GM18868 (cell line): ENCODE measurements at regions not wholly inside any gene's neighbourhood (a gene's known extent, or its start where the extent isn't known, plus 50 kb on each side); places are given as distances from the start of the nearest gene placed in this dataset.

ENCODE experiments used
- ATAC-seq: cut with Tn5 transposase; IDR thresholded peaks from one replicate; pipeline ENCODE4 v1.9.1; 2021; ENCODE audit warnings: mild to moderate bottlenecking, moderate library complexity; ENCODE audit not compliant: unreplicated experiment

DNA sequence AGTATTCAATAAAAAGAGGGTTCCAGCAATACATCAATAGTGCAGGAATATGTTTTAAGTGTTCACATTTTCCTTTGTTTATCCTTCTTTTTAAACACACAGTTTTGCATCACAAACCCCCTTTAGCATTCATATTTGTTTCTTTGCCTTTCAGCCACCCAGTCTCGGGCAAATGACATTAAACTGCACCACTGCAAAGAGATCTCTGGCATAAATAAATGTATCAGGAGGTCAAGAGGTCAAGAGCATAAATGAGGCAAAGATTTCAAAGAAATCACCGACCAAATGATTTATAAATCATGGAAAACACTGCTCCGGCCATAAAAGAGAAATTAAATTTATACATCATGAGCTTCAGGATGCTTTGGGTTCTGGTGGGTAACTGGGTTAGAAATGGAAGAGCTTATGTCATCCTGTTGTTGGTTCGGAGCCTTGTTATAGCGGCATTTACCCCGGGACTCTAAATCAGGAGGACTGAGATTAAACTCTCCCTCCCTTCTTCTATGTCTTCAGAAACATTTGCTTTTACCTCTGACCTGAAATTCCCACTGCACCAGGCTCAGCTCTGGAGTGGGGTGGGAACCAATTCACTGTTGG lies 449.6 kb upstream of the CLINT1 start:
- no peak for ATAC-seq

- no peak for ATAC-seq
Observed at GRCh38 chr5:158305861-158306260, 446.9 kb upstream of the CLINT1 start.

DNA sequence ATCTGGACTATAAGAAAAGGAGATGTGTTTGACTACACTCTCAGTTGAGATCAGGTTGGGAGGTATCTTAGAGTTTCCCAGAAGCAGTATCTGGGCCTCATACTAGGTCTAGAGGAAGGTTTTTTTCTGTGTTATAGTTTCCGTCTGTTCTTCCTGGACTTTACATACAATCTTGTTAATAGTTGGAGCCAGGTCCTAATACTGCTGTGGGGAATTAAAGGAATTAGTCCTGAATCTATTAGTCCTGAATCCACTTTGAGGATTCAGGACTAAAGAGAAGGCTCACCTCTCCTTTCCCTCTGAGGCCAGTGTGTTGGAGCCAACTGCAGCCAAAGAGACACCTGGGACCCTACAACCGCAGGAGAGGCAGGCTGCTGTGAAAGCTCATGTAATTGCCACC lies 445.7 kb upstream of the CLINT1 start:
- ATAC-seq, result no peak

- no peak for ATAC-seq
Observed at GRCh38 chr5:158303883-158304282, 444.9 kb upstream of the CLINT1 start.

GRCh38 chr5:158303275-158303674 lies 444.3 kb upstream of the CLINT1 start:
- no peak for ATAC-seq

GRCh38 chr5:158302029-158302428 lies 443.1 kb upstream of the CLINT1 start:
- ATAC-seq, result no peak

DNA sequence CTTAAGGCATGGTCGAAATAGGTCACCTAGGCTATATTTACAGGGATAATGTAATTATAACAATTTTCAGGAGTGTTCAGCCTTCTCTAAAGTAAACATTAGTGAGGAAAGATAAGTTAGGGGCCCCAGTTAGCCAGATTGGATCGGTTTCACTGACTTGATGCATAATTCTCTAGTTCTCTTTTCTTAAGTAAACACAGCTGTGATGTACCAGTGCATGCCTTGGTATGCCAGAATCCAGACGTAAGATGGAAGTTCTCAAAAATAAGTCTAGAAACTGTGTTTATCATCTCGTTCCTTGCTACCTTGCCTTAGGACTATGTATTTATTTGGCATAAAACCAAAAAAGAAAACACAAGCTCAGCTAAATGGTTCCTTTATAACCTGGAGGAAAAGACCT lies 442.2 kb upstream of the CLINT1 start:
- no peak for ATAC-seq

GRCh38 chr5:158300256-158300655 lies 441.3 kb upstream of the CLINT1 start:
- ATAC-seq, result no peak

- no peak for ATAC-seq
Observed at GRCh38 chr5:158297002-158297527, 438.1 kb upstream of the CLINT1 start.

GRCh38 chr5:158294701-158295100 lies 435.8 kb upstream of the CLINT1 start:
- ATAC-seq, result no peak

DNA sequence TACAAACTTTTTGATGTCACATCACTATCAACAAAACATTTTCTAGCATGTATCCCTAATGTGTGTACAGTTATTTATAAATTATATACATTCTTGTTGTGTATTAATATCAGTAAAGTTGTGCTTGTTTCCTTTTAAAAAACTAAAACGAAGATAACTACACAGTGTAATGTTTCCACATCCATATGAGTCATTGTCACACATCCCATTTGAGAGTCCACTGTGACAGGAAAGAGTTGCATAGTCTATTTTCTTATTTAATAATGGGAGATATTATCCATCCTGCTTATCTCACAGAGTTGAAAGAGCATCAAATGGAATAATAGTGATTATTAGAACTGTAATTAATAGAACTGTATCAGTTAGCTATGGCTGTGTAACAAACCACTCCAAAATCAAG lies 434.0 kb upstream of the CLINT1 start:
- ATAC-seq, result no peak

DNA sequence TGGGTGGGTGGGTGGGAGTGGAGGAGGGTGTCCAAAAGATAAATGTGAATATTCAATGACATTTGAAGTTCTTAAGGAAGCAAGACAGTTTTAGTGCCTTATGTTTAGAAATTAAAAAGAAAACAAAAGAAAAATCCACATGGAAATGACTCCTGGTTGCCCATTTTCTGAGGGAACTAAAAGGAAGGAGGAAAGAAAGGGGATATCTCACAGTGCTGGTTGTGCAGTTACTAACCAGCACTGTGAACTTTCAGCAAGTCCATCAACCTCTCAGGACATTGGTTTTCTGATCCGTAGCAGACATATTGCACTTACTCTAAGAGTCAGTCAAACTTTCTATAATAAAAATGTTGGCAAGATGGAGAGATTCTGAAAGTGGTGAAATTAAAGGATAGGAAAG lies 431.0 kb upstream of the CLINT1 start:
- no peak for ATAC-seq

GRCh38 chr5:158288272-158288657 lies 429.3 kb upstream of the CLINT1 start:
- no peak for ATAC-seq

- ATAC-seq, result no peak
Observed at GRCh38 chr5:158287643-158288271, 428.8 kb upstream of the CLINT1 start.

DNA sequence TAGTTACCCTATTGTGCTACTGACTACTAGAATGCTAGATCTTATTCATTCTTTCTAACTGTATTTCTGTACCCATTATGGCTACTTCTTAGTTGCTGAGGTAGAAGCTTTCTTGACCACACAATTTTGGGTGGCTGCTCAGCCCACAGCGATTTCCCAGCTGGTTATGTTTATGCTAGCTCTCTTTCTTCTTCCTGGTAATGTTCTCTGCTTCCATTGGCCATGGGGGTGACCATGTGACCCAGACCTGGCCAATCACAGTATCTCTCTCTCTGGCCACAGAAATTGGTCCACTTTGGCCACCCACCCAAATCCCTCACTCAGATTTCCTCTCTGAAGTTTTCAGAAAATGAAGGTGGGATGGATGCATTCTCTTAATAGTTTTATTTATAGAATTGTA lies 427.9 kb upstream of the CLINT1 start:
- ATAC-seq, result no peak

DNA sequence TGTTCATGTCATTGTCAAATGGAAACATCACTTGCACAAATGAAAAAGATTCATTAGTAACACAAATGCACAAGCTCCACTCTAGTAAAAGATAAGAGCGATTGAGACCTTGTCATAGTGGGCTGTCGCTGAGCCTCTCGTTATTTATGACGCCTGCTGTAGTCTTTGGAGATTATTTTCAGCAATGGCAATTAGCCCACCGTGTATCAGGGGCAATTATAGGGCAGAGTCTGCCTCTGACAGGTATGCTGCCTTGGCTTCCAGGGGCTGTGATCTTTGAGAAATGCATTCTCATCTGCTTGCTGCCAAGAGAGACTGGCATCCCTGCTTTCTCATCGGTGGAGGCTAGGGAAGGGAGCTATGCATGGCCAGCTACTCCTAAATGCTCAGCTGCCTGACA lies 426.8 kb upstream of the CLINT1 start:
- ATAC-seq, result no peak

GRCh38 chr5:158284242-158284641 lies 425.3 kb upstream of the CLINT1 start:
- no peak for ATAC-seq

DNA sequence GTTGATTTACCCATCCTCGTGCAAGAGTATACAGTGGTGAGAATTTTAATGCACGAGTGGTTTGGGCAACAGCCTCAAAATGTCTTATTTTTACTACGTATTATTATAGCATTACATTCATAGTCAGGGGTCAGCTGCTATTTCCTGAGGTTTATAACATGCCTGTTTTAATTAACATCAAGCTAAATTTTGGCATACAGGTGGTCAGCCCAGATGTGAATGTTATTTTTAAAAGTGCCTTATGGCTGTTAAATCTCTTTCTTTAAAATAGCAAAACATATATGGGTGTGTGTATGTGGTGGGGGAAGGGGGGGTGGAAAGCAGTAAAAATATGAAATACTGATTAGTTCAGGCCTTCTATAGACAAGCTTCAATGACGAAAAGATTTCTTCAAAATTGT lies 424.5 kb upstream of the CLINT1 start:
- no peak for ATAC-seq

DNA sequence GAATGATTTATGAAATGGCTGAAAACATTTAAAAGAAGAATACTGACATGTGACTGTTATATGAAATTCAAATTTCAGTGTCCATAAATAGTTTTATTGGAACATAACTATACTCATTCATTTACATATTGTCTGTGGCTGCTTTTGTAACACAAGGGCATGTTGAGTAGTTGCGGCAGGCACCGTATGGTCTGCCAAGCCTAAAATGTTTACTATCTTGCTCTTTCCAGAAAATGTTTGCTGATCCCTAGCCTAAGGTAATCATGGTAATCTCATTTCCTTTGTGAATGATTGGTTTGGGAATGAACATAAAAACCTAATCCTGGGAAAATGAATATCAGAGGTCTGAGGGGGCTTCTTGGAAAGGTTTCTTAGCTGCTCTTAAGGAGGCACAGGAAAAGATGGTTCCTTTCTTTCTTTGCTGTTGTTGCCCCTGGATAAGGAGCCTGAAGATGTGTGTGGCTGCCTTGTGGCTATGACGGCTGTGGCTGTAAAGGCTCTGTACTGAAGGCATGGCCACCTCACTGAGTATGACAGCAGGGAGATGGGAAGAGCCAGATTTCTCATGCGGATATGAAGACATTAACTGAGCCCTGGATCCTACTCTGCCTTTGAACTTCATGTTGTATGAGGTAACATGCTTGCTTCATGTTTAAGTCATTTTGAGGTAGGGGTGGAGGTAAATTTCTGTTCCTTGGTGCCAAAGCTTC lies 419.4 kb upstream of the CLINT1 start:
- no peak for ATAC-seq

DNA sequence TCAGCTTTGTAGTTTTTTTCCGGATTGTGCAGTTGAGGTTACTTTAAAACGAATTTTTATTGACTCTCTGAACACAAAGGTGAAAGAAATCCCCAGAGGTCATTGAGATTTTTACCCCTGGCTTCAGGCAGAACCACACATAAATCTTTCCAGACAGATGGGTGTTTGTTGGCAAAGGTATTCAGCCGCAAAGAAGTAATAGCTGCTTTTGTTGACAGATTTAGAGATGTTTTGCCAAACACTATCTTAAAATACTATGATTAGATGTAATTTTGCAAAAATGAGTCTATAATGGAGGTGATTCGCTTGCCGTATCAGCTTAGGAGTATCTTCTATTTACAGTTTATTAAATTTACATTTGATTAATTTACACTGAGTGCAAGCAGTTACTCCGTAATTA lies 418.3 kb upstream of the CLINT1 start:
- no peak for ATAC-seq

DNA sequence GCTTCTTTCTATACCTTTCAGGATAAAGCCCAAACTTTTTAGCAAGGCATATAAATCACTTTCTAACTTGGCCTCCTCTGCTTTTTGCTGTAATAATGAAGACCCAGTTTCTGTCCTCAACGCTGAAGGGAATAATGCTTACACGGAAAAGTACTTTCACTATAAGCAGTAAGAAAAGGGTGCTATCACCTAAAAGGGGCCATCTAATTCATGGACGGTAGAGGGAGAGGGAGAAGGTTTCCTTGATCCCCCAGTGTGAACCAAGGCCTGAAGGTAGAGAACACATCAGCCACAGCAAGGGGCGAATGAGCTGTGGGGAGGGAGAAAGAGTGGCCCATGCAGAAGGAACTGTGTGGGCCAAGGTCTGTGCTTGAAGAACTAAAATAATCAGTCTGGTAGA lies 417.7 kb upstream of the CLINT1 start:
- ATAC-seq, result no peak

DNA sequence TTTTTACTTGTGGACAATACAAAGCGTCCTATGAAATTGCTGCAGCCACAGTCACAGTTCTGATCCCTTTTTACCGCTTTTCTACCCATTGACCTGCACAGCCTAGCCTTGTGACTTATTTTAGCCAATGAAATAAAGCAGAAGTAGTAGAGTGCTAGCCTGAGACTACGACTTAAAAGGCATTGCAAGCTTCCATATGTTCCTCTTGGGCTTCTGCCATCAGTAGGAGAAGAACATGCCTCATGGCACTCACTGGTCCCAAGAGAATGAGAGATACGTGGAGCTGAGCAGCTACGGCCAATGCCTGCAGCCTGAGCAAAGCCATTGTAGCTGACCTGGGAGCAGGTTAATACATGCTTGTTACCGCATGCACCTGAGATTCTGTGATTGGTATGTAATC lies 416.6 kb upstream of the CLINT1 start:
- no peak for ATAC-seq
